ENCODE measurements at regions not wholly inside any gene's neighbourhood (a gene's known extent, or its start where the extent isn't known, plus 50 kb on each side); places are given as distances from the start of the nearest gene placed in this dataset.

GRCh38 chr9:107600060-107600573 is 110.5 kb upstream of the KLF4 start:
- H3K27ac ChIP-seq (ENCODE audit: low read depth, low read length), result no peak overlapping the region
- H3K36me3 ChIP-seq (ENCODE audit: control insufficient read depth, low read length), result no peaks in the 10 kb centered on the region
- H3K4me1 ChIP-seq (ENCODE audit: control insufficient read depth, low read length), result no peaks in the 10 kb centered on the region
- no peak overlapping the region for H3K4me2 ChIP-seq (ENCODE audit: low read length)
- no peaks in the 10 kb centered on the region for H3K9me3 ChIP-seq (ENCODE audit: control insufficient read depth, insufficient read depth, low read length)
- TF ChIP-seq CTCF (IDR thresholded peaks at IDR 0.05; ENCODE audit: low read depth, low read length, poor library complexity, severe bottlenecking), result no peak
- TF ChIP-seq EZH2phosphoT487 (IDR thresholded peaks at IDR 0.05; ENCODE audit: borderline replicate concordance, low read length), result no peak
- no peaks in the 10 kb centered on the region for H3K27me3 ChIP-seq (ENCODE audit: control insufficient read depth, low read length)
- no peaks in the 10 kb centered on the region for H3K9me2 ChIP-seq (replicated peaks; ENCODE audit: control insufficient read depth, low read length)
- H3K79me2 ChIP-seq (ENCODE audit: control insufficient read depth, low read length), result no peaks in the 10 kb centered on the region
- no peak overlapping the region for H3K4me3 ChIP-seq (ENCODE audit: low read length)
- no peaks in the 10 kb centered on the region for H4K20me1 ChIP-seq (ENCODE audit: control insufficient read depth, insufficient read depth, low read depth, low read length)
- H3F3A ChIP-seq (ENCODE audit: control insufficient read depth, insufficient read depth), result no peaks in the 10 kb centered on the region

GRCh38 chr9:107597743-107598217 is 108.2 kb upstream of the KLF4 start:
- Histone ChIP-seq H3K9me2 (replicated peaks; ENCODE audit: control insufficient read depth, low read length) (no peaks in the 10 kb centered on the region), H4K20me1 (ENCODE audit: control insufficient read depth, insufficient read depth, low read depth, low read length) (no peaks in the 10 kb centered on the region), H3K4me1 (ENCODE audit: control insufficient read depth, low read length) (no peaks in the 10 kb centered on the region), H3K36me3 (ENCODE audit: control insufficient read depth, low read length) (no peaks in the 10 kb centered on the region), H3K4me2 (ENCODE audit: low read length) (no peak overlapping the region), H3K27ac (ENCODE audit: low read depth, low read length) (no peak overlapping the region), H3K4me3 (ENCODE audit: low read length) (no peak overlapping the region), H3K27me3 (ENCODE audit: control insufficient read depth, low read length) (no peaks in the 10 kb centered on the region), H3K79me2 (ENCODE audit: control insufficient read depth, low read length) (no peaks in the 10 kb centered on the region), H3K9me3 (ENCODE audit: control insufficient read depth, insufficient read depth, low read length) (no peaks in the 10 kb centered on the region), H3F3A (ENCODE audit: control insufficient read depth, insufficient read depth) (no peaks in the 10 kb centered on the region)
- TF ChIP-seq EZH2phosphoT487 (IDR thresholded peaks at IDR 0.05; ENCODE audit: borderline replicate concordance, low read length) (no peak), CTCF (IDR thresholded peaks at IDR 0.05; ENCODE audit: low read depth, low read length, poor library complexity, severe bottlenecking) (no peak)

- Histone ChIP-seq H3K27me3 (ENCODE audit: control insufficient read depth, low read length) (no peaks in the 10 kb centered on the region), H3K9me2 (replicated peaks; ENCODE audit: control insufficient read depth, low read length) (no peaks in the 10 kb centered on the region), H3F3A (ENCODE audit: control insufficient read depth, insufficient read depth) (no peaks in the 10 kb centered on the region), H3K27ac (ENCODE audit: low read depth, low read length) (no peak overlapping the region), H3K36me3 (ENCODE audit: control insufficient read depth, low read length) (no peaks in the 10 kb centered on the region), H3K4me1 (ENCODE audit: control insufficient read depth, low read length) (no peaks in the 10 kb centered on the region), H3K4me2 (ENCODE audit: low read length) (no peak overlapping the region), H4K20me1 (ENCODE audit: control insufficient read depth, insufficient read depth, low read depth, low read length) (no peaks in the 10 kb centered on the region), H3K9me3 (ENCODE audit: control insufficient read depth, insufficient read depth, low read length) (no peaks in the 10 kb centered on the region), H3K4me3 (ENCODE audit: low read length) (no peak overlapping the region), H3K79me2 (ENCODE audit: control insufficient read depth, low read length) (no peaks in the 10 kb centered on the region)
- TF ChIP-seq EZH2phosphoT487 (IDR thresholded peaks at IDR 0.05; ENCODE audit: borderline replicate concordance, low read length) (no peak), CTCF (IDR thresholded peaks at IDR 0.05; ENCODE audit: low read depth, low read length, poor library complexity, severe bottlenecking) (no peak)
Observed at GRCh38 chr9:107594908-107595530, 105.5 kb upstream of the KLF4 start.
